ENCODE measurements at regions not wholly inside any gene's neighbourhood (a gene's known extent, or its start where the extent isn't known, plus 50 kb on each side); places are given as distances from the start of the nearest gene placed in this dataset.

DNA sequence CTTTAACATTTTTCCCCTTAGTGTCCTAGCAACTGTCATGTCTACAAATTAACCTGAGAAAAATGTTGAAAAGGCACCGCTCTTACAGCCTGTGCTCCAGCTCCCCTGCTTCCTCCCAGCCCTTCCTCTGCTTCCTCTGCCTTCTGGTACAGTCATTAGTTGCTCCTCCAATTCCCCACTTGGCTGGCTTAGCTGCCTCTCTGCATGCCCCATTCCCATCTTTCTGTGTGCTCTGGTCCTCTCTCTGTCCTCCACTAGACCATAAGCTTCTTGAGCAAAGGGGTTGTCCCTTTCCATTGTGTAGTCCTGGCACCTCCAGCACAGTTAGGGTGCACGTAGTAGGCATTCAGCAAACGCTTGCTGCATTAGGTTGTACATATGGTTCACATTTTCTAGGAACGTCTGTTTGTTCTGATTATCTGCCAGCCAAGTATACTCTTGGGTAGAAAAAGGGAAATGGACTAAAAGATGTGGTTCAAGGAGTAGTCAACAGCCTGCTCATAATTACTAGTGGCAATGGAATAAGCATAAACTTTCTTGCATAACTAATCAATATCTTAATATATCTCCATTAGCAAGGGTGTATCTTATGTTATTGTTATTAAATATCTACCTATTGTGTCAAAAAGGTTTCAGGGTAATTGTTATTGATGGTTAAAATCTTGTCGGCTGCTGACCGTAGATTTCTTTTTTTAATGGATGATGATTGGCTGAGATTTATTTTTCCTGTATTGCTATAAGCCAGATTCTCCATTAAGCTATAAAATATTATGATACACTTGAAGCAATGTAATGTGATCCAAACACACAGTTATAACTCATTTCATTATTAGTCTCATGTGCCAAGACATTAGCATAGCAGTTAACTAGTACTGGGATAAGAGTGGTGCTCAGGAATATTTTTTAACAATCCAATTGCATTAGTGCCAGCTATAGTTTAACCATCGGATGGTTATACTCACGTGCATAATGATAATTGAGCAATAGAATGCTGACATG is 340.1 kb downstream of the SLC4A3 start:
- no peak for DNase-seq (ENCODE audit: extremely low spot score)
- TF ChIP-seq ELF4 (IDR thresholded peaks at IDR 0.05) (no peak), NFRKB (IDR thresholded peaks at IDR 0.05) (no peak), FOXM1 (IDR thresholded peaks at IDR 0.05; ENCODE audit: borderline replicate concordance) (no peak), HDGF (IDR thresholded peaks at IDR 0.05; ENCODE audit: borderline replicate concordance) (no peak), CTBP1 (IDR thresholded peaks at IDR 0.05; ENCODE audit: borderline replicate concordance) (no peak), FOXK2 (IDR thresholded peaks at IDR 0.05) (no peak), TARDBP (IDR thresholded peaks at IDR 0.05) (no peak), SUZ12 (IDR thresholded peaks at IDR 0.05) (no peak), LEF1 (IDR thresholded peaks at IDR 0.05; ENCODE audit: borderline replicate concordance) (no peak), BHLHE40 (IDR thresholded peaks at IDR 0.05; ENCODE audit: borderline replicate concordance) (no peak), FOXA1 (IDR thresholded peaks at IDR 0.05) (no peak), L3MBTL2 (conservative IDR thresholded peaks at IDR 0.05) (no peak)
- TF ChIP-seq, protein P1, sequence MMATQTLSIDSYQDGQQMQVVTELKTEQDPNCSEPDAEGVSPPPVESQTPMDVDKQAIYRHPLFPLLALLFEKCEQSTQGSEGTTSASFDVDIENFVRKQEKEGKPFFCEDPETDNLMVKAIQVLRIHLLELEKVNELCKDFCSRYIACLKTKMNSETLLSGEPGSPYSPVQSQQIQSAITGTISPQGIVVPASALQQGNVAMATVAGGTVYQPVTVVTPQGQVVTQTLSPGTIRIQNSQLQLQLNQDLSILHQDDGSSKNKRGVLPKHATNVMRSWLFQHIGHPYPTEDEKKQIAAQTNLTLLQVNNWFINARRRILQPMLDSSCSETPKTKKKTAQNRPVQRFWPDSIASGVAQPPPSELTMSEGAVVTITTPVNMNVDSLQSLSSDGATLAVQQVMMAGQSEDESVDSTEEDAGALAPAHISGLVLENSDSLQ (IDR thresholded peaks at IDR 0.05): no peak
- ChIA-PET CTCF (no interaction called here), POLR2A (no interaction called here)

DNA sequence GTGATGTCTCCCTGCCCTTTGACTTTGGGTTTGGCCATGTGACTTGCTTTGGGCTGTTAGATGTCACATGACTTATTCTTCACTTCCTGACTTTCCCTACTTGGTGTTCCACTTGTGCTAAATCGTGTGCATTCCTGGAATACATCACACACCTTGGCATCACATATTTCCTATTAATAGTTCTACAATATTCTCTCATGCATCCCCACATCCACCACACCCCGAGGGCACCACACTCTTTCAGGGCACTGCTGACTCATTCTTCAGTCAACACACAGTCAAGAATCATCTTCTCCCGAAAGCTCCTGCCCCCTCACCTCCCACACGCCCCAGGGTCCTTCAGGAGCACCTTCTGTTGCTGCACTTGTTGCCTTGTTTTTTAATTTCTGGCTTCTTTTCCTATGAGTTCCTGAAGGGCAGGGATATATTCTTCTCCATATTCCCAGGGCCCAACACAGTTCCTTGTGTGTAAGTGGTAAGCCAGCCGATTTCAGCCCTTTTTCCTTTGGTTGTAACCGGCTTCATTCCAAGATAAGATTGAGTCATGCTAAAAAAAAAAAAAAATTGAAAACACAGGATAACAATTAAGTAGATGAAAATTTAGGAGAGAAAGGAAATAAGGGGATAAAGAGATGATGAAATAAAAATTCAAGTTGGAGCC is 341.4 kb downstream of the SLC4A3 start:
- CTCF ChIA-PET: no interaction called here

DNA sequence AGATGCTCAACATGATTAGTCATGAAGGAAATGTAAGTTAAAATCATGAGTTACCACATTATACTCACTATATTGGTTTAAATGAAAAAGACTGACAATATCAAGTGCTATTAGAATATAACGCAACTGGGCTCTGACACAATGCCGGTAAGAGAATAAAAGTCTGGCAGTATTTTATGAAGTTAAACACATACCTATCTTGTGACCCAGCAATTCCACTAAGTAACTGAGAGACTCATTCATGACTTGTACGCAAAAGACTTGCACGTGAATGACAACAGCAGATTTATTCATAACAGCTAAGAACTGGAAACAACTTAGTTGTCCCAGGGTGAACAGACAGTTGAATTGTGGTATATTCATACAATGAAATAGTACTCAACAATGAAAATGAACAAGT is 342.1 kb downstream of the SLC4A3 start:
- no peak for DNase-seq (ENCODE audit: extremely low spot score)
- no peak for TF ChIP-seq FOXA1 (IDR thresholded peaks at IDR 0.05)
- TF ChIP-seq BHLHE40 (IDR thresholded peaks at IDR 0.05; ENCODE audit: borderline replicate concordance): no peak
- TF ChIP-seq SP1 (IDR thresholded peaks at IDR 0.05): no peak
- TF ChIP-seq, protein P1 (IDR thresholded peaks at IDR 0.05): no peak
- TF ChIP-seq FOXM1 (IDR thresholded peaks at IDR 0.05; ENCODE audit: borderline replicate concordance): no peak
- TF ChIP-seq LEF1 (IDR thresholded peaks at IDR 0.05; ENCODE audit: borderline replicate concordance): no peak
- no peak for TF ChIP-seq ZNF384 (IDR thresholded peaks at IDR 0.05)
- no peak for TF ChIP-seq TARDBP (IDR thresholded peaks at IDR 0.05)
- TF ChIP-seq FOXK2 (IDR thresholded peaks at IDR 0.05): no peak
- TF ChIP-seq NFRKB (IDR thresholded peaks at IDR 0.05): no peak
- no peak for TF ChIP-seq CTBP1 (IDR thresholded peaks at IDR 0.05; ENCODE audit: borderline replicate concordance)
- POLR2A ChIA-PET: no interaction called here
- CTCF ChIA-PET: no interaction called here

More for the DNA sequence above, 341.4 kb downstream of the SLC4A3 start:
- POLR2A ChIA-PET: no interaction called here
- TF ChIP-seq TARDBP (IDR thresholded peaks at IDR 0.05) (no peak), CTBP1 (IDR thresholded peaks at IDR 0.05; ENCODE audit: borderline replicate concordance) (no peak), FOXA1 (IDR thresholded peaks at IDR 0.05) (no peak), ZNF384 (IDR thresholded peaks at IDR 0.05) (no peak), FOXK2 (IDR thresholded peaks at IDR 0.05) (no peak), FOXM1 (IDR thresholded peaks at IDR 0.05; ENCODE audit: borderline replicate concordance) (no peak), LEF1 (IDR thresholded peaks at IDR 0.05; ENCODE audit: borderline replicate concordance) (no peak), HDGF (IDR thresholded peaks at IDR 0.05; ENCODE audit: borderline replicate concordance) (no peak), SUZ12 (IDR thresholded peaks at IDR 0.05) (no peak), SP1 (IDR thresholded peaks at IDR 0.05) (no peak), ARNT (IDR thresholded peaks at IDR 0.05) (no peak), ELF4 (IDR thresholded peaks at IDR 0.05) (no peak)
- no peak for DNase-seq (ENCODE audit: extremely low spot score)

DNA sequence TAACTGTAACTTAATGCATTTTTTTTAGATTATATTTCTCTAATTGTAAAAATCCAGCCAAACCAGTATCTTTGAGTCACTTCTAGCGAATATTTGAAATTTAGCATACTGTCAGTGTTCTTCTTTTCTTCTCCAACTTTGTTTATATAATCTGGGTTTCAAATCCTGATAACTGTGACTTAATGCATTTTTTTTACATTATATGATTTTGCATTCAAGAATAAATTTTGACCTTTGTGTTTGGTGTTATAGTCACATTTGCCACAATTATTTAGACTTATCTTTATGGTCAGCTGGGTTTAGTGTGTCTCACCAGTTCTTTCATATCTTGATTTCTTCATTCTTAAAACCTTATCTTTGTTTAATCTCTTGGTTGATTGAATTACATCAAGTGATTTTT is 345.7 kb downstream of the SLC4A3 start:
- POLR2A ChIA-PET: no interaction called here
- DNase-seq (ENCODE audit: extremely low spot score): no peak
- CTCF ChIA-PET: no interaction called here
- TF ChIP-seq ZNF384 (IDR thresholded peaks at IDR 0.05) (no peak), SP1 (IDR thresholded peaks at IDR 0.05) (no peak), ARNT (IDR thresholded peaks at IDR 0.05) (no peak), FOXM1 (IDR thresholded peaks at IDR 0.05; ENCODE audit: borderline replicate concordance) (no peak), CTBP1 (IDR thresholded peaks at IDR 0.05; ENCODE audit: borderline replicate concordance) (no peak), LEF1 (IDR thresholded peaks at IDR 0.05; ENCODE audit: borderline replicate concordance) (no peak), FOXA1 (IDR thresholded peaks at IDR 0.05) (no peak), L3MBTL2 (conservative IDR thresholded peaks at IDR 0.05) (no peak), NFRKB (IDR thresholded peaks at IDR 0.05) (no peak), SUZ12 (IDR thresholded peaks at IDR 0.05) (no peak), TARDBP (IDR thresholded peaks at IDR 0.05) (no peak)
- TF ChIP-seq, protein P1 (IDR thresholded peaks at IDR 0.05): no peak

DNA sequence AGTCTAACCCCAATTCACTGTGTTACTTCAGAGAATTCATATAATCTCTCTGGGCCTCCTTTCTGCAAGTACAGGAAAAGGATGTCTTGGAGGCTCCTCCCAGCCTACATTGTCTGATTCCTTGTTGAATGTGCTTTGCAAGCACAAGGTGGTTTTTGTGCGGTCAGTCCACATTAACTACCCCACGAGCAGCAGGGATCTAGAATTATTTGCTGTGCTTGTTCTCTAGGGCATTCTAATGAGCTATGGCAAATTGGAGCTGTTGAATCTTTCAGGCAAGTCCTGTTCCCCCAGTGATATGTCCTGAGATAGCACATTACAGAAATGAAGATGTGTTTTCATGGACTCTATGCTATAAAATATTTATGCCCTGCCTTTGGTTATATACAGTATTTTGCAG is 349.4 kb downstream of the SLC4A3 start:
- no peak for DNase-seq (ENCODE audit: extremely low spot score)
- no peak for TF ChIP-seq HDGF (IDR thresholded peaks at IDR 0.05; ENCODE audit: borderline replicate concordance)
- TF ChIP-seq FOXM1 (IDR thresholded peaks at IDR 0.05; ENCODE audit: borderline replicate concordance): no peak
- TF ChIP-seq FOXA1 (IDR thresholded peaks at IDR 0.05): no peak
- CTCF ChIA-PET: no interaction called here
- POLR2A ChIA-PET: no interaction called here

DNA sequence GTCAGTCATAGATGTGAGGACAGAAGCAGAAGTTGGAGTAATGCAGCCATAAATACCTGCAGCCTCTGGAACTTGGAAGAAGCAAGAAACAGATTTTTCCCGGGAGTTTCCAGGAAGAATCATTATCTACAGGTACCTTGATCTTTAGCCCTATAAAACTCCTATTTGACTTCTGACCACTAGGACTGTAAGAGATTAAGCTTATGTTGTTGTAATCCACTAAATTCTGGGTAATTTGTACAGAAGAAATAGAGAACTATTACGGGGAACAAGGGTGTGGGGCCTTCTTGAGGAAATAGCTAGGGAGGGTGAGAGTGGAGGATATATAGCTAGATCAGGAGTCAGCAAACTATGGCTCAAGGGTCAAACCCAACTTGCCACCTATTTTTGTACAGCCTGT is 353.2 kb downstream of the SLC4A3 start:
- CTCF ChIA-PET: no interaction called here
- TF ChIP-seq SUZ12 (IDR thresholded peaks at IDR 0.05) (no peak), L3MBTL2 (conservative IDR thresholded peaks at IDR 0.05) (no peak), FOXA1 (IDR thresholded peaks at IDR 0.05) (no peak), ZNF384 (IDR thresholded peaks at IDR 0.05) (no peak), BHLHE40 (IDR thresholded peaks at IDR 0.05; ENCODE audit: borderline replicate concordance) (no peak), FOXK2 (IDR thresholded peaks at IDR 0.05) (no peak), TARDBP (IDR thresholded peaks at IDR 0.05) (no peak)
- TF ChIP-seq, protein P1 (IDR thresholded peaks at IDR 0.05): no peak
- POLR2A ChIA-PET: no interaction called here
- DNase-seq (ENCODE audit: extremely low spot score): no peak

Data from HEK293T (cell line).